ENCODE measurements at regions not wholly inside any gene's neighbourhood (a gene's known extent, or its start where the extent isn't known, plus 50 kb on each side); places are given as distances from the start of the nearest gene placed in this dataset.

GRCh38 chr13:90951663-90952062 lies 395.8 kb upstream of the MIR17HG start:
- POLR2A ChIA-PET: no interaction called here
- Histone ChIP-seq H3K79me2 (ENCODE audit: insufficient read depth, low read length) (no peaks in the 10 kb centered on the region), H3K9ac (ENCODE audit: low read length) (no peak overlapping the region), H4K20me1 (ENCODE audit: insufficient read depth) (no peaks in the 10 kb centered on the region), H3K27me3 (ENCODE audit: insufficient read depth, low read length) (no peaks in the 10 kb centered on the region), H3K4me2 (ENCODE audit: low read length) (no peak overlapping the region), H3K9me3 (ENCODE audit: control insufficient read depth in 1 of 2, insufficient read depth in 1 of 2, low read depth in 1 of 2, low read length in 2 of 2) (no peaks in the 10 kb centered on the region), H3K4me1 (ENCODE audit: control insufficient read depth in 1 of 2, insufficient read depth in 2 of 2, low read length in 2 of 2) (no peaks in the 10 kb centered on the region), H3K4me3 (replicated peaks in 1 of 2; ENCODE audit: low read depth in 1 of 2, low read length in 2 of 2) (no peak overlapping the region), H3K27ac (ENCODE audit: low read depth, low read length) (no peak overlapping the region), H3K36me3 (ENCODE audit: control insufficient read depth in 1 of 2, insufficient read depth in 2 of 2, low read length in 2 of 2) (no peaks in the 10 kb centered on the region), H2AFZ (ENCODE audit: low read depth, low read length, poor library complexity, severe bottlenecking) (no peak overlapping the region), H3K9me2 (ENCODE audit: insufficient read depth) (no peaks in the 10 kb centered on the region)
- intact Hi-C loops (cut with micrococcal nuclease): no loop called here
- DNase-seq (ENCODE audit: low read depth, low spot score) (no peak), ATAC-seq (no peak)
- CTCF ChIA-PET: no interaction called here
- RAD21 ChIA-PET (ENCODE audit: low non-redundant PET in 1 of 2, low total read pairs in 2 of 2, uncharacterized antibody in 2 of 2, unreplicated experiment in 2 of 2): no interaction called here
- no peak for TF ChIP-seq ZBTB33 (IDR thresholded peaks at IDR 0.05; ENCODE audit: extremely low read depth, insufficient replicate concordance, low read length)
- no peak for TF ChIP-seq JUND (IDR thresholded peaks at IDR 0.05)
- no peak for TF ChIP-seq TCF7L2 (IDR thresholded peaks at IDR 0.05; ENCODE audit: borderline replicate concordance, extremely low read depth, insufficient read depth, insufficient read length)
- no peak for TF ChIP-seq CBX3 (IDR thresholded peaks at IDR 0.05; ENCODE audit: low read depth)
- no peak for TF ChIP-seq EGR1 (IDR thresholded peaks at IDR 0.05; ENCODE audit: low read depth)
- no peak for TF ChIP-seq ZFX (IDR thresholded peaks at IDR 0.05)
- TF ChIP-seq POLR2AphosphoS5 (IDR thresholded peaks at IDR 0.05; ENCODE audit: low read depth, low read length): no peak
- no peak for TF ChIP-seq ELF1 (IDR thresholded peaks at IDR 0.05; ENCODE audit: borderline replicate concordance, low read depth)
- TF ChIP-seq EZH2 (IDR thresholded peaks at IDR 0.05): no peak
- TF ChIP-seq YY1 (IDR thresholded peaks at IDR 0.05; ENCODE audit: extremely low read depth, insufficient replicate concordance, low read depth, low read length): no peak
- BruUV-seq (replicated peaks): no TSS peak

All from HCT116 (cell line).